ENCODE measurements at regions not wholly inside any gene's neighbourhood (a gene's known extent, or its start where the extent isn't known, plus 50 kb on each side); places are given as distances from the start of the nearest gene placed in this dataset.

DNA sequence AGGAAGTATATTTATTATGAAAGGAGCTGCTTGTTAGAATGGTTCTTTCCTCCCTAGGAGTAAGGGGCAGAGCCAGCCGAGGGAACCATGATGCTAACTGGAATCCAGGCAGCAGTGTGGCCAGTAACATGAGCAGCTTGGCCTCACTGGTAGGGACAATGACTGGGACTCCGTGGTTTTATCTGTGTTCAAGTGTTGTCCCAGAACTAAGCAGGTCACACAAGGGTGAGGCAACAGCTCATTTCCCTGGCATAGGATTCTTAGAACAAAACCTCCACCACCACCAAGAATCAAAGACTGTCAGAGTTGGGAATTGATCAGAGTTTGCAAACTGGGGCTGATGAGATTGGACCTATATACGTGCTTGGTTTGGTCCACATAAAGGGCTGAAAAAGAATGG lies 138.9 kb upstream of the COBL start (continued):
- TF ChIP-seq, protein P1, sequence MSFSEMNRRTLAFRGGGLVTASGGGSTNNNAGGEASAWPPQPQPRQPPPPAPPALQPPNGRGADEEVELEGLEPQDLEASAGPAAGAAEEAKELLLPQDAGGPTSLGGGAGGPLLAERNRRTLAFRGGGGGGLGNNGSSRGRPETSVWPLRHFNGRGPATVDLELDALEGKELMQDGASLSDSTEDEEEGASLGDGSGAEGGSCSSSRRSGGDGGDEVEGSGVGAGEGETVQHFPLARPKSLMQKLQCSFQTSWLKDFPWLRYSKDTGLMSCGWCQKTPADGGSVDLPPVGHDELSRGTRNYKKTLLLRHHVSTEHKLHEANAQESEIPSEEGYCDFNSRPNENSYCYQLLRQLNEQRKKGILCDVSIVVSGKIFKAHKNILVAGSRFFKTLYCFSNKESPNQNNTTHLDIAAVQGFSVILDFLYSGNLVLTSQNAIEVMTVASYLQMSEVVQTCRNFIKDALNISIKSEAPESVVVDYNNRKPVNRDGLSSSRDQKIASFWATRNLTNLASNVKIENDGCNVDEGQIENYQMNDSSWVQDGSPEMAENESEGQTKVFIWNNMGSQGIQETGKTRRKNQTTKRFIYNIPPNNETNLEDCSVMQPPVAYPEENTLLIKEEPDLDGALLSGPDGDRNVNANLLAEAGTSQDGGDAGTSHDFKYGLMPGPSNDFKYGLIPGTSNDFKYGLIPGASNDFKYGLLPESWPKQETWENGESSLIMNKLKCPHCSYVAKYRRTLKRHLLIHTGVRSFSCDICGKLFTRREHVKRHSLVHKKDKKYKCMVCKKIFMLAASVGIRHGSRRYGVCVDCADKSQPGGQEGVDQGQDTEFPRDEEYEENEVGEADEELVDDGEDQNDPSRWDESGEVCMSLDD (tag by site-specific recombination; IDR thresholded peaks at IDR 0.05), result no peak
- no peak for TF ChIP-seq MYNN (tag by site-specific recombination; IDR thresholded peaks at IDR 0.05; ENCODE audit: borderline replicate concordance)
- TF ChIP-seq, protein P2, sequence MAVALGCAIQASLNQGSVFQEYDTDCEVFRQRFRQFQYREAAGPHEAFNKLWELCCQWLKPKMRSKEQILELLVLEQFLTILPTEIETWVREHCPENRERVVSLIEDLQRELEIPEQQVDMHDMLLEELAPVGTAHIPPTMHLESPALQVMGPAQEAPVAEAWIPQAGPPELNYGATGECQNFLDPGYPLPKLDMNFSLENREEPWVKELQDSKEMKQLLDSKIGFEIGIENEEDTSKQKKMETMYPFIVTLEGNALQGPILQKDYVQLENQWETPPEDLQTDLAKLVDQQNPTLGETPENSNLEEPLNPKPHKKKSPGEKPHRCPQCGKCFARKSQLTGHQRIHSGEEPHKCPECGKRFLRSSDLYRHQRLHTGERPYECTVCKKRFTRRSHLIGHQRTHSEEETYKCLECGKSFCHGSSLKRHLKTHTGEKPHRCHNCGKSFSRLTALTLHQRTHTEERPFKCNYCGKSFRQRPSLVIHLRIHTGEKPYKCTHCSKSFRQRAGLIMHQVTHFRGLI (tag by site-specific recombination; IDR thresholded peaks at IDR 0.05), result no peak

DNA sequence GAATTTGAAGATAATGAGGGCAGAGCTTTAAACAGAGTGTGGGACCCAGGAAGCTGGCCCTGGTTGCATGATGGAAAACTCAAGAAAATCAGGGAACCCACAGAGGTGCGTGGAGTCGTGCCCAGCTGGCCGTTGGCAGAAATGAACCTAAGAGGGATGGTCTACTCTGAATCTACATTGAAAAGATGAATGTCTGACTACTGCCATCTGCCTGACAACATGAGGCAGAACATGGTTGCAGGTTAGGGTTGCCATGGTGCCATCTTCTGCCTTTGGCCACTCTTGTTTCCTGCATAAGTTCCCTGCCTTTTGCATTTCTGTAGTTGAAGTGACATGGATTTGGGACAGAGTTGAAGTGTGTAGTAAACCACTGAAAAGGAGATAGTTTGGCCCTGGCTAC lies 138.5 kb upstream of the COBL start:
- TF ChIP-seq ZNF155 (tag by site-specific recombination; IDR thresholded peaks at IDR 0.05) (no peak), ZNF670 (tag by site-specific recombination; IDR thresholded peaks at IDR 0.05; ENCODE audit: low read depth) (no peak), ZNF16 (tag by site-specific recombination; IDR thresholded peaks at IDR 0.05; ENCODE audit: low read depth) (no peak), ZFHX2 (tag by site-specific recombination; conservative IDR thresholded peaks at IDR 0.05) (no peak), ZNF133 (tag by site-specific recombination; IDR thresholded peaks at IDR 0.05) (no peak), ZNF530 (tag by site-specific recombination; IDR thresholded peaks at IDR 0.05; ENCODE audit: low read depth) (no peak), GLI2 (tag by site-specific recombination; IDR thresholded peaks at IDR 0.05; ENCODE audit: borderline replicate concordance, low read depth) (no peak), ZNF548 (tag by site-specific recombination; IDR thresholded peaks at IDR 0.05) (no peak), ZNF223 (tag by site-specific recombination; IDR thresholded peaks at IDR 0.05) (no peak), TRIM28 (IDR thresholded peaks at IDR 0.05; ENCODE audit: borderline replicate concordance, low read length) (no peak), ZBTB48 (tag by site-specific recombination; IDR thresholded peaks at IDR 0.05) (no peak), ZBTB1 (tag by site-specific recombination; IDR thresholded peaks at IDR 0.05) (no peak), REPIN1 (tag by site-specific recombination; IDR thresholded peaks at IDR 0.05; ENCODE audit: low read depth) (no peak), ZNF202 (tag by site-specific recombination; IDR thresholded peaks at IDR 0.05; ENCODE audit: borderline replicate concordance) (no peak), GLI4 (tag by site-specific recombination; IDR thresholded peaks at IDR 0.05) (no peak), ZNF19 (tag by site-specific recombination; IDR thresholded peaks at IDR 0.05; ENCODE audit: low read depth) (no peak), SCRT1 (tag by site-specific recombination; IDR thresholded peaks at IDR 0.05; ENCODE audit: borderline replicate concordance) (no peak)
- TF ChIP-seq, protein P3, sequence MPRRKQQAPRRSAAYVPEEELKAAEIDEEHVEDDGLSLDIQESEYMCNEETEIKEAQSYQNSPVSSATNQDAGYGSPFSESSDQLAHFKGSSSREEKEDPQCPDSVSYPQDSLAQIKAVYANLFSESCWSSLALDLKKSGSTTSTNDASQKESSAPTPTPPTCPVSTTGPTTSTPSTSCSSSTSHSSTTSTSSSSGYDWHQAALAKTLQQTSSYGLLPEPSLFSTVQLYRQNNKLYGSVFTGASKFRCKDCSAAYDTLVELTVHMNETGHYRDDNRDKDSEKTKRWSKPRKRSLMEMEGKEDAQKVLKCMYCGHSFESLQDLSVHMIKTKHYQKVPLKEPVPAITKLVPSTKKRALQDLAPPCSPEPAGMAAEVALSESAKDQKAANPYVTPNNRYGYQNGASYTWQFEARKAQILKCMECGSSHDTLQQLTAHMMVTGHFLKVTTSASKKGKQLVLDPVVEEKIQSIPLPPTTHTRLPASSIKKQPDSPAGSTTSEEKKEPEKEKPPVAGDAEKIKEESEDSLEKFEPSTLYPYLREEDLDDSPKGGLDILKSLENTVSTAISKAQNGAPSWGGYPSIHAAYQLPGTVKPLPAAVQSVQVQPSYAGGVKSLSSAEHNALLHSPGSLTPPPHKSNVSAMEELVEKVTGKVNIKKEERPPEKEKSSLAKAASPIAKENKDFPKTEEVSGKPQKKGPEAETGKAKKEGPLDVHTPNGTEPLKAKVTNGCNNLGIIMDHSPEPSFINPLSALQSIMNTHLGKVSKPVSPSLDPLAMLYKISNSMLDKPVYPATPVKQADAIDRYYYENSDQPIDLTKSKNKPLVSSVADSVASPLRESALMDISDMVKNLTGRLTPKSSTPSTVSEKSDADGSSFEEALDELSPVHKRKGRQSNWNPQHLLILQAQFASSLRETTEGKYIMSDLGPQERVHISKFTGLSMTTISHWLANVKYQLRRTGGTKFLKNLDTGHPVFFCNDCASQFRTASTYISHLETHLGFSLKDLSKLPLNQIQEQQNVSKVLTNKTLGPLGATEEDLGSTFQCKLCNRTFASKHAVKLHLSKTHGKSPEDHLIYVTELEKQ (tag by site-specific recombination; IDR thresholded peaks at IDR 0.05; ENCODE audit: borderline replicate concordance), result no peak
- Histone ChIP-seq H3K4me1 (ENCODE audit: control insufficient read depth, insufficient read depth, low read length) (peaks cover 8% of the 10 kb centered on the region), H3K27ac (ENCODE audit: extremely low read depth, low read depth, low read length) (no peak overlapping the region), H3K9me3 (ENCODE audit: control insufficient read depth, insufficient read depth, low read depth, low read length) (no peaks in the 10 kb centered on the region), H3K36me3 (ENCODE audit: control insufficient read depth in 2 of 2, insufficient read depth in 1 of 2, low read length in 2 of 2) (no peaks in the 10 kb centered on the region), H3K4me3 (ENCODE audit: low read depth, low read length) (no peak overlapping the region)
- ChIA-PET CTCF (interaction anchor here (1.0 kb wide), 1 partner anchor 25 kb away, joined by 5 read pairs; no protein-coding TSS in a partner anchor), POLR2A (no interaction called here)

Measured in HEK293 (cell line).